Urothelium cell line (cell line): ENCODE measurements at regions not wholly inside any gene's neighbourhood (a gene's known extent, or its start where the extent isn't known, plus 50 kb on each side); places are given as distances from the start of the nearest gene placed in this dataset.
A peak's percentile ranks its signal among the peaks of the same experiment; 100 is the strongest.

Experiments used
- DNase-seq: peaks from one replicate; pipeline ENCODE4 v3.0.0; 2011; ENCODE audit warnings: low spot score, mixed read lengths
- FAIRE-seq: peaks from 2 replicates; lab custom pipeline; 2011; peaks lifted over from hg19 to GRCh38; lab: Jason Lieb, UNC

DNA sequence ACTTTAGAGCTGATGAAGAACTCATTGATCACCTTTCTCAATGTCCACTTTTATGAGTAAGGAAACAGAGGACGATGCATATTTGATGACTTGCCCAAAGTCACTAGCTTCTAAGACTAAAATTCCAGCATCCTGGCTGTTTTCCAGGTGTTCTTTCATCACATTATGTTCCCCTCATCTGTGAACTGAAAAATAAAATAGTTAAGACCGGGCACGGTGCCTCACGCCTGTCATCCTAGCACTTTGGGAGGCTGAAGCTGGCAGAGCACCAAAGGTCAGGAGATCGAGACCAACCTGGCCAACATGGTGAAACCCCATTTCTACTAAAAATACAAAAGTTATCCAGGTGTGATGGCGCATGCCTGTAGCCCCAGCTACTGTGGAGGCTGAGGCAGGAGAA is 297.5 kb downstream of the DUSP10 start:
- FAIRE-seq, result no peak
- DNase-seq, result no peak

DNA sequence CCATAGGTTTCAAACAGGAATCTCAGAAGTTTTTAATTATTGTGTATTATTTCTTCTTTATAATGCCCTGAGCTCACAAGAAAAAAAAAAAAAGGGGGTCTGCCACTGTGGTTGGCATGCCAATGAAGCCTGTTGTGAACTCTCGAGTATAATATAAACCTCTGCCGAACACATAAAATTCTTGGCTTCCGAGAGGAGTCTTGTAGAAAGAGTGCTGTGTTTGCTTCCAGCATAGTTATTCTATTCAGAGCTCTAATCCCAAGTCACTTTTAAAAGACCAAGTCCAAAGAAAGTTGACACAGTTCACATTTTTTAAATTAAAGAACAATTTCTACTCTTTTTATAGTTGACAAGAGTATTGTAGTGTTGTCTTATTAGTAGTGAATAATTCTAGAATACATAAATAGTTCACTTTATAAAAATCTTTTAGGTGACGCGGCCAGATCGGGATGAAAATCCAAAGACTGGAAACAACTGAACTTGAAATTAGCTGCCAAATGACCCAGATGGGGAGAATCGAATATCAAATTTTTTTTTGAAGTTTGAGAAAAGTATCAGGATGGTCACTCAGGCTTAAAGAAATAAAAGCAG is 293.2 kb downstream of the DUSP10 start:
- DNase-seq (no peak), FAIRE-seq (no peak)

DNA sequence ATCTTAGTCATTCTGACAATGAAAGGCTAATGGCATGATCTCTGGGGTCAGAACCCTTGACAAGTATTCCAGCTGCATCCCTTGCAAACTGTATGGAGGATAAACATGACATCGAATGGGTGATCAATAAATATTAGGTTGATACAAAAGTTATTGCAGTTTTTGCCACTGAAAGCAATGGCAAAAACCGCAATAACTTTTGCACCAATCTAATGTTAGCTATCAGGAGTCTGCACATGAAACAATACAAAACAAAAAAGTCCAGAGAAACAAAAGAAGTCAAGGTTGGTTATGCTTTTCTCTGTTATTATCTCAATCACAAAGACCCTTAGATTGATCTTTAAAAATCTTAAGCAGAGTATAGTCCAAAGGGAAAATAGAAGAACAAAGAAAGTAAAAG is 292.7 kb downstream of the DUSP10 start:
- FAIRE-seq, result no peak

DNA sequence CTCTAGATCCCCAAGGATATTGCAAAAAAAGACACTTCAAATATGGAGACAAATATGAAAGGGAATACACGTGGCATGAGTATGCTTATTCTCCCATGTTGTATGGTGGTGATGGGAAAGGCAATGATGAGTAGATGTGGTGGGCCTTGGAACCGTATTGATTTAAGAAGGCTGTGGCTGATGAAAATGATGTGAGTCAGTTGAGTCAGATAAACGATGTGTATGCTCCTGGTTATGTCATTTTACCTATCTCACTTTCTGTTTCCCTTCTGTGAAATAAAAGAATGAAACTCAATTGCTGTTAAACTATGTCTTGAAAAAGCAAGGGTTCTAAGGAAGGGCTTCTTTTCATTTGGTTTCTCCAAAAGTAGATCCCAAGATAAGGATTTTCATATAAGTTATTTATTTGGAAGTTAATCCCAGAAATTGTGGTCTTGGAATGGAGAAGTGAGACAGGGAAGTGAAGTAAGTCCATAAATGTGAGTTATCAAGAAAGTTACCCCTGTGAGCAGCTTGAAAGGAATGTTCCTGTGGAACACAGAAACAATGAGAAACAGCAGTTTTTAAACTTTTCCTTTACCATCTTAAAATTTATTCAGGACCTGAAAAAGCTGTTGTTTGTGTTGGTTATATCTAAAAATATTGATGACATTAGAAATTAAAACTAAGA is 292.0 kb downstream of the DUSP10 start:
- no peak for FAIRE-seq
- DNase-seq, result no peak

More for the DNA sequence above, 292.7 kb downstream of the DUSP10 start:
- no peak for DNase-seq

DNA sequence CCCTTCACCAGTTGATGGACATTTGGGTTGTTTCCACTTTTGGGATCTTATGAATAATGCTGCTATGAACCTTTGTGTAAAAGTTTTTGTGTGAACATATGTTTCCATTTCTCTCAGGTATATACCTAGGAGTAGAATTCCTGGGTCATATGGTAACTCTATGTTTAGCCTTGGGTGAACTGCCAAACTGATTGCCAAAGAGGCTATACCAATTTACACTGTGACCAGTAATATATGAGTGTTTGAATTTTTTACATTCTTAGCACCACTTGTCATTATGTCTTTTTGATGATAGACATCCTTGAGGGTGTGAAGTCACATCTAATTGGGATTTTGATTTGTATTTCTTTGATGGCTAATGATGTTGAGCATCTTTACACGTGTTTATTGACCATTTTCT is 290.1 kb downstream of the DUSP10 start:
- no peak for DNase-seq

DNA sequence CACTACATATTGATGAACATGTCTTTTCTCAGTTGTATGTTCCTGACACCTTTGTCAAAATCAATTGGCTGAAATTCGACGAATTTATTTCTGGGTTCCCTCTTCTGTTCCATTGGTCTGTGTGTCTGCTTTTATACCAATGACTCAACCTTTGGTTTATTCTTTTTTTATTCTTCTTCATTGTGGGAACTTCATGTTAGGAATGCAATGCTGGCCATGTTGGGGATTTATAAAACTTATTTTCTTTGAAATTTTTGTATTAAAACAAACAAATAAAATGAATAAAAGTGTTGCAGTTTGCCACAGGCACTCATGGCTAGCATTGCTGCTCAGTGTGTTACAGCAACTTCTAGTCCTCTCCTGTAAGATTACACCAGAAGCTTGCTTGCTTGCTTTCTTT is 287.8 kb downstream of the DUSP10 start:
- FAIRE-seq (no peak), DNase-seq (no peak)

More for the DNA sequence above, 290.1 kb downstream of the DUSP10 start:
- FAIRE-seq, result no peak

DNA sequence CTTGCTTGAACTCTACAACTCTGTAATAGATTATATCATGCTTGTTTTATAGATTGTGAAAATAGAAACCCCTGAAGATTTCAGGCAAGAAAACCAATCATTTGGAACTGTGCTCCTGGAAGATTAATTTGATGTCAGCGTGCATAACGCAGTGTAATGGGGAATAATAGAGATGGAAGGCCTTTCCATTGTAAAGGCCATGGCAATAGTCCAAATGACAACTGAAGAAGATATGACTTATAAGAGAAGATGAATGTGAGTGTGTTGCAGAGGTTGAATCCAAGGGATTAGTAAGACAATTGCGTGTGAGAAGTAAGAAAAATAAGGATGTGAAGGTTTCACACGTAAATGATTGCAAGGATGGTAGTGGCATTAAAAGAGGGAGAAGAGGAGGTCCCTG is 285.0 kb downstream of the DUSP10 start:
- no peak for FAIRE-seq

DNA sequence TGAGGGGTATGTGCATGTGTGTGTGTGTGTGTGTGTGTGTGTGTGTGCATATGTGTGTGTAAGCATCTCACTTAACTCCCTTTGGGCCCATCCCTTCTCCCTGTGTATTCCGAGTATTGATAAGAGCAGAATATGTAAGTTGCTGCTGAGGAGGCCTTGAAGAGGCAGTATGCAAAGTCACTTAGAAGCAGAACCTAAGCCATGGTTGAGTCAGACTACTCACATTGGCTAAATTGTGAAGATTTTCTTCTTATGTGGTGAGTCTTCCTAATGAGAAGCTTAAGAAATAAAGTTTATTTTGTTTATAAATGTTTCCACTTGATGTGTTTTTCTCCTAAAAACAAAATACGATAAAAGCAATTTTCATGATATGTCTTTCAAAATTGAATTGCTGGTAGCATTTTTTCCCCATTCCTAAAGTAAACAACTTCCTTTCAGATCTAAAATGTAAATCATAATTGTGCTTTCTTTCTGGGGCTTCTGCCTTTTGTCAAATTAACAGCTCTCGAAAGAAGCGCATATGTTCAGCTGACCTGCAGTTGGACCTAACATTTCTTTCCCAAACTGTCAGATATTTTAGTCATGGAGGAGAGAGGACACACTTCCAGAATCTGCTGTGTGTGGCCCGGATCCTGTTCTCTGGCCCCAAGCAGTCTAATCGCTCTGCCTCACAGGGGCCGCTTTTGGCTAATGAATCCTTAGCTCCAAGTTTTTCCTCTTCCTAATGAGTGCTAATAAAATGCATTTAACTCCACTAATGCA is 284.0 kb downstream of the DUSP10 start:
- no peak for FAIRE-seq
- no peak for DNase-seq

More for the DNA sequence above, 285.0 kb downstream of the DUSP10 start:
- no peak for DNase-seq

DNA sequence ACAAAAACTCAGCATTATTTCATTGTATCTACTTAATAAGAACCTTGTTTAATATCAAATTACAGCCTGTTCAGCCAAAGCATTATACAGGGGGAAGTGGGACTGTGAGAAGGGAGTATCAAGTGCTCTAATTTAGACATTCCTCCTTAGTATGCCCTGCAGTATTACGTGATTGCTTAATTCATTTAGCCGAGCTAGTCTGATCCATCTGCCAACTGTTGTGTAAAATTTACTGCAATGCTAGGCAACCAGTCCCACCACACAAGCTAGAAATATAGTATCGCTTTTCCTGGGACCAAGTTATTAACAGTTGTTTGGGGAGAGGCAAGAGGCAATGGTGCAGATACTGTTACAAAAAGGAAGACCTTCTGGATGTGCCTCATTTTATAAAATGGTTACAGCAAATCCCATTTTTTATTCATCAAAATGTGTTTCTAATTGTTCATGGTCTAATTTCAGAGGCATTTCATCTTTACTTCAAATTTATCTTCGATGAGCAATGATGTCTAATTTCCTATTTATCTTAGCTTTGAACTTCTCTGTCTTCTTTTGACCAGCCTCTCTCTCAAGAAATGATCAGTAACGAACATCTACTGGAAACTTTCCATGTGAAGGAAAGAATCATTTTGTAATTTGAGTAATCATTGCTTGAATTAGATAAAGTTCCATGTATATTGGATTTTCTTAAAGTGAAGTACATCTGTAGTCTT is 283.3 kb downstream of the DUSP10 start:
- DNase-seq, result no peak
- FAIRE-seq, result no peak

DNA sequence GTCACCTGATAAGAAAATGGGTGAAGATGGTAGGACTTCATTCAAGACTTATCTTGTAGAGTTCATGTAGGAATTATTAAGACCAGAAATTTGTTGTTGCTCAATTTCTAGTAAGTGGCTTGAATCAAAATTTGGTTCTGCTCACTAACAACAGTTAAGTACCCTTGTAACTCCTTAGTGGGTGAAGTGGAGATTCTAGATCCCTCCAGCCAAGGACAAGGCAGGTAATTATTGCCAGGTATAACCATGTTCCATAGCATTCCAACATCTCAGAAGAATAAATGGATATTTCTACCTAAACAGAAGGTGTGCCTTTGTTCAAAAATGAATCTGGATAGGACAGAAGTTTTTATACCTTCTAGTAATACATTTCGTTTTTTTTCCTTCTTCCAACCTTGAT is 282.3 kb downstream of the DUSP10 start:
- FAIRE-seq (no peak), DNase-seq (no peak)

DNA sequence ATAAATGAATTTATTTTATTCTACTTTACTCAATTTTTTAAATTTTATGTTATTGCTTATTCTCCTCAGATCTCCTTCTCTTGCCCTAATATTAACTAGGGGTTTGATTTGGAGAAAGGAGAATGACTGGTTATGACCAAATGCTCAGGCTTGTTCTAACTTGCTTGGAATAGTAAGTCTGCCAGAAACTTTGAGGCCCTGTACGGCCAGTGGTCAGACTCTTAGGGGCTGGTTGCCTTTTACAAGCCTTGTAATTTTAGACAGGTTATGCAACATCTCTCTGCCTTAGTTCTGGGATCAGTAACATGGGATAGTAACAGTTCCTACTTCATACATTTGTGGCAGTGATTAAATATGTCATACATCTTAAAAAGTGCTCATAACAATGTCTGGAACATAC is 279.5 kb downstream of the DUSP10 start:
- no peak for FAIRE-seq
- DNase-seq, result no peak

DNA sequence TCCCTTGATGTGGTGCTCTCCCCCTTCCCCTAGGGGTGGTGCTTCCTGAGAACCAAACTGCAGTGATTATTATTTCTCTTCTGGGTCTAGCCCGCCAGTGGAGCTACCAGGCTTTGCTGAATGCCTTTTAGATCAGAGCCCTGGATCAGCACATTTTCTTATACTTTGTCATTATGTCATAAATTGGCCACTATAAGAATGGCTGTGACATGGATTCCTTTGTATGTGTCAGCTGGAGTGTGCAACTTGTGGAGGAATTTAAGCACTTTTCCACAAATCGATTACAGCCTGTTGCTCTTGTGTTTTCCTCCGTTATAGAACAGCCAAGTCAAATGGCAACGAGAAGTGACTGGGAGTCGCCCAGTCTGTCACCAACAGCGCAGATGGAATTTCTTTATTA is 273.3 kb downstream of the DUSP10 start:
- FAIRE-seq, result no peak
- no peak for DNase-seq

DNA sequence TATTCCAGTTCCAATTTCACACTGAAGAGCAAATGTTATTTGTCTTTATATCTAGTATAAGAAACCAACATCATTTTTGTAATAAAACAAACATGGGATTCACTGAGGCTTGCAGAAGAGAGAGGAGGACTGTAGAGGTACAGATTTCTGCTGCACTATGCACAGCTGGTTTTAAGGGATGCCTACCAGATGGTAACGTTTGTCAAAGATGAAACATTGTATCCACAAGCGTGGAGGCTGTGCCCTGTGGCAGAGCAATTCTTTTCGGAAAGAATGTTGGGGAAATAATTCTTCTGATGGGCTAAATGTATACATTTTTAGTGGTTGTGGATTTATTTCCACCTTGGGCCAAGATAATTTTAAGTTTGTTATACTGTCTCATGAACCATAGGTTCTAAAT is 272.4 kb downstream of the DUSP10 start:
- no peak for FAIRE-seq
- no peak for DNase-seq

DNA sequence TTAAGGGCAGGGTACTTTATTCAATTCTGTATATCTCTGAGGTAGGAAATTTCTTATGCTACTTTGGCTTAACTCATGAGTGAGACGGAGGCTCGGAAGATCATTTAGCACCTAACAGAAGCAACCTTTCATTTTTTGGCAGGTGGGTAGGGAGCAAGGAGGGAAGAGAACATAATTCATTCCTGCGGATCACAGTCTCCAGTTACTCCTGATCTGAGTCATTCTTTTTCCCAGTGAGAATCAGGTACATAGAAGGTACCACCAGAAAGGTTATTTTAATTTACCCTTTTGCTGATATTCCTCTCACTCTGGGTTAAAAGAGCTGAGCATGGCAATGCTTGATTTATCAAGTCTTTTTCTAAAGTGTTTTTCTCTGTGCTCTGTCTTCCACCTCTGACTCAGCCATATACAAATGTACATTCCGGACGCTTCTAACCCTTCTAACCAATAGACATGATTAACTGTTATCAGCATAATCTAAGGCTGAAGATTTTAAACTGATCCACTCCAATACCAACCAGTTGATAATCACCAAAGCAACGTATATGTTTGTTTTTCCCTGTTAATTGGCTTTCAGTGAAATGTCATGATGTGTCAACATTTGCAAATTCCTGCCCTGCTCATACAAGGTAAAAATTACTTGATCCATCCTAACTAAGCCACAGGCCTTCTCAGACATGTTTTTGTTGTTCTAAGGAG is 271.7 kb downstream of the DUSP10 start:
- FAIRE-seq, result no peak
- DNase-seq, result no peak

DNA sequence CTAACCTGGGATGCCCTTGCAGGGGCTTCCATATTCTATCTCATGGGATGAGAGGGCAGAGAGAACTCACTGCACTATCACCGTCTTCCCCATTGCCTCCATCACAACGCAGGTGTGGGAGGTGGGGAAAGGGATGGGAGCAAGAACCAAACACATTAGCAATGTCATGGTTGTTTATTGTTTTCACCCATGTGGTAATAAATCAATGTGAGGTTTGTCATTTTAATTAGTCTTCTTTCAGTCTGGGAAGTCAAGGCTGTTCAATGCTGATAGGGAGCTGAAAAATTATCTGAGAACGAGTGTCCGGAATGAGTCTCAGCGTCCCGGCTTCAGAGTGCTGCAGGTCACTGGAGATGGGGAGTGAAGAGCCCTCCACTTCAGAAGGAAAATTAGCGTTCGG is 268.5 kb downstream of the DUSP10 start:
- FAIRE-seq (no peak), DNase-seq (no peak)

DNA sequence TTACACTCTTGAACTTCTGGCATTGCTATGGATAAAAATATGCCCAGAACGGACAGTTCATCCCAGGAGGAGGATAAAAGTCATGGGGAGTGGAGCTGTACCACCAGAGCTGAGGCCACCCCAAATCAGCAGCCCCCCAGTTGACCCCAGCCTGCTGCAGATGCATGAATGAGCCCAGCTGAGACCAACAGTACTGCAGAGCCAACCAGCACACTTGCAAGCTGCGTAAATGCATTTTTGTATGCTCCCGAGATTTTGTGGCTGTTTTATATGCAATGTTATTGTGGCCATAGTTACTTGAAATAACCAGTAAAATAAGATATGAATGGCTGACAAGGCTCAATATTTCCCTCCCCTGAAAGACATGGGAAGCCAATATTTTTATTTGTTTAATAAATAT is 264.6 kb downstream of the DUSP10 start:
- no peak for FAIRE-seq
- no peak for DNase-seq

DNA sequence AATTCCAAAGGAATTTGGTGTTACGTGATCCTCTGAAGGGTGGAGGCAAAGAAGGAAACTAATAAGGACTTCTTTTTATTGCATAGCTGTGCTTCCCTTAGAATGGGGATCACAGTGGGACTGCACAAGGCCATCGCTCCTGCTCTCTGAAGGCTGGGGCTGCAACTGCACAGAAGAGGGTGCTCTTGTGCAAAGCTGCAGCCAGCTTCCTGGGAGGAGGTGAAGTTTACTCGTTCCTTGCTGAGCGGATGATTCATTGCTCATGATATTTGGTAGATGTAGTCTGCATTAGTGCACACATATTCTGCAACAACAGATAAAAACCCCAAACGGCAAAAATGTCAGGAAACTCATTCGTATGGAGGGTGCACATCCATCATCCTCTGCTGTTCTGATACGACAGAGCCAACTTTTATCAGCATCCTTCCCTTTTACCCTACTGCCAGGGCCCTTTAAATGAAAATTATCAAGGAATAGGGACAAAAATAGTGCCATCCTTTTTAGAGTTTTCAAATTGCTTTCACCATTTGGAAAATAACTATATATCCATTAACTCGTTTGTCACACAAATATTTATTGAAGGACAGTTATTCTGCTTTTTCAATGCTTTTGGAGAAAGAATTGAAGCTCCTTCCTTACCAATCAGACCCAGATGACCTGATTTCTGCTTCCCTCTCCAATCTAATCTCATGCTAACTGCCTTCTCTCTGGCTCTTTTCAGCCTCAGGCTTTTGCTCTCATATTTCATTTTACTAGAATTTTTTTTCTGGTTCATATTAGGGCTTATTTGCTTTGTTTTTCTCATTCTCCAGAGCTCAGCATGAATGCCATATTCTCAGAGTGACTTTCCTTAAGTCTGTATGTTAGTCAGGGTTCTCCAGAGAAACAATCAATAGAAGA is 263.6 kb downstream of the DUSP10 start:
- no peak for FAIRE-seq
- DNase-seq, result peak; percentile 76

DNA sequence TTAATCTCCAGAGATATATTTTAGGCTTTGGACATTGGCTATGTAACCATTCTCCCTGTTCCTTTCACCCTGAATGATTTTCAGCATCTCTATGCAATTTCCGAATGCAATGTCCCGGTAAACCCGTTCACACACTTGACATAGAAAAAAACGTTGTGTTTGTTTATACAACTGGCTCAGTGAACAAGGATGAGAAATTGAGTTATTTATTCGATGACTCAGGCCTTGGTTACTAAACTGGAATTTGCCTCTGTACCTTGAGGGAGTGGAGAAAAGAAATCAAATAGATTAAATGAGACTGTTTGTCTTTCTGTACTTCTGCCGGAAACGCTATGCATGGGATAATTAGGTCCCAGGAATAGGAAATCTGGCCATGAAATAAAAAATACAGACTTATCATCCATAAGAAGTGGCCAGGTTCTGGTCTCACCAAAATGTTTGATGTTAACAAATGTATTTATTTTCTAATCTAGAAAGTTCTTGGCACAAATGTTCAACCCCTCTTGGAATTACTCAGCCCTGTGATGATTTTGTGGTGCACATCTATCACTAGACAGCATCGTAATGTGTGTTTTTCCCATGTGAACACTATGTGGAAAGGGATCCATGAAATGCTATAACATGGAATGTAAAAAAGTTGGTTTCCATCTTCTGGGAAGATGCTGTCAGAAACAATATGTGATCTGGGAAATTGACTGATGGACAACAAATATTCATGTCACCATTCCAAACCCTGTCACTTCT is 253.9 kb downstream of the DUSP10 start:
- DNase-seq, result peak; percentile 18
- no peak for FAIRE-seq

DNA sequence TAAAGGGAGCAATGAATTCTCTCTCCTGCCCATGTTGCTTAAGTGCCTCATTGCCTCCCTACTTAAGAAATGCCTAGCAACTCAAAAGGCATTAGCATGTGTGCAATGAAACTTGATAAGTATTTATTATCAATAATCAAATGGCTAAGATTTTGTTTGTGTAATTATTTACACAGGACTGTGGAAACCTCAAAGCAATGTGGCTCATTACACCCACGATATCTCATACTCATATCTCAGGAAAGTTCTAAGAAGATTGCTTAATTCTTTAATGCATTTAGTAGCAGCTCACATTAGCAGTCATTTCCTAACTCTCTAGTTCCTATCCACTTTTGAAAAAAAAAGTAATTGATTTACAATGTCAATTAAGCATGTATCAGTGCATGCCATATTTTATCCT is 253.3 kb downstream of the DUSP10 start:
- no peak for DNase-seq
- FAIRE-seq, result no peak
